Mesothelial cell of epicardium (in vitro differentiated cells): ENCODE measurements at regions not wholly inside any gene's neighbourhood (a gene's known extent, or its start where the extent isn't known, plus 50 kb on each side); places are given as distances from the start of the nearest gene placed in this dataset.
"Not testable (repeated sequence)": the region's sequence is repeated elsewhere in the genome, so short reads cannot be mapped to it uniquely, and the experiment has no call there.

Experiments
- DNase-seq, 2 experiments: peaks; one replicate each; pipeline ENCODE4 v3.0.0; 2021; ENCODE audit warnings: low spot score in 2 of 2; ENCODE audit not compliant: unreplicated experiment in 2 of 2
- H3K27ac Mint-ChIP-seq: 2 replicates; pipeline ENCODE4 v1.8.0; 2021; ENCODE audit warnings: mixed read lengths
- H3K27me3 Mint-ChIP-seq: 2 replicates; pipeline ENCODE4 v1.8.0; 2021; ENCODE audit warnings: low read depth, mixed read lengths
- H3K36me3 Mint-ChIP-seq: 2 replicates; pipeline ENCODE4 v1.8.0; 2021; ENCODE audit warnings: mixed read lengths
- H3K4me1 Mint-ChIP-seq: 2 replicates; pipeline ENCODE4 v1.8.0; 2021; ENCODE audit warnings: mixed read lengths
- H3K4me3 Mint-ChIP-seq: 2 replicates; pipeline ENCODE4 v1.8.0; 2021; ENCODE audit warnings: mild to moderate bottlenecking, moderate library complexity, mixed read lengths
- H3K9me3 Mint-ChIP-seq: 2 replicates; pipeline ENCODE4 v1.8.0; 2021; ENCODE audit warnings: mixed read lengths
- TF ChIP-seq, protein P1 (sequence below): fragments of 200-600 bp; sonication (generic); IDR thresholded peaks from one replicate; pipeline ENCODE4 v1.5.0; 2021; ENCODE audit warnings: antibody characterized with exemption; ENCODE audit not compliant: unreplicated experiment

DNA sequence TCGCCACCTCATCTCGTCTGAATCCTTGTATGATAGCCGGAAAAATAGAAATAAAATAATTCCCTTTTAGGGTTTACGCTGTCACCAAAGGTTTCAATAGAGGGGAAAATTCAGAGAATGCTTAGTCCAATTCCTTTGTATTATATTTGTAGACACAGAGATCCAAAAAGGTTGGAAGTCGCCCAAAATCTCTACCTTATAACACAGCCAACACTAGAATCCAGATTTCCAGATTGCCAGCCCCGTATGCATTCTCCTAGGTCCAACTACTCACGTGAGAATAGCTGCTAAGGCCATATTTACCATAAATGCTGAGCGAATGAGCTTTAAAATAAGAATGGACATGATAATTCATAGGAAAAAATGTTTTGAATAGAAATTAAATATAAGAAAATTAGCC lies 124.5 kb downstream of the KCNK1 start:
- H3K4me1 Mint-ChIP-seq = peaks cover 31% of the 10 kb centered on the region
- no peaks in the 10 kb centered on the region for H3K27me3 Mint-ChIP-seq
- TF ChIP-seq, protein P1, sequence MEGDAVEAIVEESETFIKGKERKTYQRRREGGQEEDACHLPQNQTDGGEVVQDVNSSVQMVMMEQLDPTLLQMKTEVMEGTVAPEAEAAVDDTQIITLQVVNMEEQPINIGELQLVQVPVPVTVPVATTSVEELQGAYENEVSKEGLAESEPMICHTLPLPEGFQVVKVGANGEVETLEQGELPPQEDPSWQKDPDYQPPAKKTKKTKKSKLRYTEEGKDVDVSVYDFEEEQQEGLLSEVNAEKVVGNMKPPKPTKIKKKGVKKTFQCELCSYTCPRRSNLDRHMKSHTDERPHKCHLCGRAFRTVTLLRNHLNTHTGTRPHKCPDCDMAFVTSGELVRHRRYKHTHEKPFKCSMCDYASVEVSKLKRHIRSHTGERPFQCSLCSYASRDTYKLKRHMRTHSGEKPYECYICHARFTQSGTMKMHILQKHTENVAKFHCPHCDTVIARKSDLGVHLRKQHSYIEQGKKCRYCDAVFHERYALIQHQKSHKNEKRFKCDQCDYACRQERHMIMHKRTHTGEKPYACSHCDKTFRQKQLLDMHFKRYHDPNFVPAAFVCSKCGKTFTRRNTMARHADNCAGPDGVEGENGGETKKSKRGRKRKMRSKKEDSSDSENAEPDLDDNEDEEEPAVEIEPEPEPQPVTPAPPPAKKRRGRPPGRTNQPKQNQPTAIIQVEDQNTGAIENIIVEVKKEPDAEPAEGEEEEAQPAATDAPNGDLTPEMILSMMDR = no peak
- no peak overlapping the region for H3K4me3 Mint-ChIP-seq
- no peaks in the 10 kb centered on the region for H3K9me3 Mint-ChIP-seq
- DNase-seq = no peak
- H3K27ac Mint-ChIP-seq = no peak overlapping the region
- H3K36me3 Mint-ChIP-seq = no peaks in the 10 kb centered on the region

DNA sequence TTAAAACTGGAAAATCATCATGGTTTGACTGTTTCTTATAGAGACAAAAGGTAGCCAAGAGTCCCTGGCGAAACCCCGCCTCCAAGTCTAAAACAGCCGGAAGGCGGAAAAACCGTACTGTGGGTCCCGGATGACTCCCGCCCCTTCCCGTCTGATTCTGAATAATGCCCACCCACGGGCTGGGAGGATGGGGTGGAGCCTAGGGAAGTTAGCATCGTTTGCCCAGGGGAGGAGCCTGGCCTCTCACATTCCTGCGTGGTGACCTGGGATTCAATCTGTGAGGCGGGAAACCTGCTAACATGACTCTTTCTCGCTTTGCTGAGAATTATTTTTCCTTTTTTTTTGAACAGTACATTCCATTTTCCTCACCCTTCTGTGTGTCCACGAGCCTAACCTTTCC lies 124.9 kb downstream of the KCNK1 start:
- Mint-ChIP-seq H3K4me3 (no peak overlapping the region), H3K36me3 (no peaks in the 10 kb centered on the region), H3K9me3 (no peaks in the 10 kb centered on the region), H3K27me3 (no peaks in the 10 kb centered on the region), H3K4me1 (peaks cover 29% of the 10 kb centered on the region), H3K27ac (no peak overlapping the region)
- no peak for DNase-seq
- TF ChIP-seq, protein P1 = no peak

DNA sequence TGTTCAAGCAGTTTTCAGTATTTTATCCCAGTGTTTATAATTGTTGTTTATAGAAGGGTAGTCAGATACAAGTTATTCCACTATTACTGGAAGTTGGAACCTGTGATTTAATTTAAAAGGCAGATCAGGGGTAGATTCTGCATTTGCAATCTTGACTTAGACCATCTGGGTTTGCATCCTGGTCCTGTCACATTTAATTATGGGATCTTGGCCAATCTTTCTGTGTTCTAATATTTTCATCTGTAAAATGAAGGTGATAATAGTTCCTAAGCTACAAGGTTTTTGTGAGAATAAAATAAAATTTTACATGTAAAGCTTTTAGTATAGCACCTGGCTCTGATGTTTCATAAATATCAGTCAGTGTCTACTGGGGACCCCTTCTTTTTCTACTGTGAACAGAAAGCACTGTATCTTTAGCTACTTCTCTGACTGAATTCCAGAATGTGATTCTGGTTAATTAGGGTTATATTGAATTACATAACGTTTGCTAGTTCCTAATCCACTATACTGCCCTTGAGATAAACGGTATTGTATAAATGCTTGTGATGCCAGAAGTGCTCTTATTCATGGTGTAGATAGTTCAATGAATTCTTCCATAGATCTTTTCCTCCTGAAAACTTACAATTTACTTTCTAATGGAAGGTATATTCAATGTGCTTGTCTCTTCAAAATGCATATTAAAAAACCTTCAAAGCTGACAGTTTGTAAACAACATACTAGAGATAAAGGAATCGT lies 131.0 kb downstream of the KCNK1 start:
- peaks cover 12% of the 10 kb centered on the region for H3K4me1 Mint-ChIP-seq

GRCh38 chr1:233750139-233750538 lies 136.2 kb downstream of the KCNK1 start:
- H3K9me3 Mint-ChIP-seq = no peaks in the 10 kb centered on the region
- H3K27me3 Mint-ChIP-seq = peaks cover 2% of the 10 kb centered on the region
- no peak for DNase-seq
- H3K4me3 Mint-ChIP-seq = no peak overlapping the region
- H3K4me1 Mint-ChIP-seq = peaks cover 9% of the 10 kb centered on the region
- no peak overlapping the region for H3K27ac Mint-ChIP-seq
- no peaks in the 10 kb centered on the region for H3K36me3 Mint-ChIP-seq
- TF ChIP-seq, protein P1 = no peak

More for the DNA sequence above, 131.0 kb downstream of the KCNK1 start:
- H3K27ac Mint-ChIP-seq = no peak overlapping the region
- H3K9me3 Mint-ChIP-seq = no peaks in the 10 kb centered on the region
- DNase-seq = no peak
- H3K4me3 Mint-ChIP-seq = no peak overlapping the region
- no peaks in the 10 kb centered on the region for H3K27me3 Mint-ChIP-seq
- TF ChIP-seq, protein P1 = no peak
- H3K36me3 Mint-ChIP-seq = no peaks in the 10 kb centered on the region

GRCh38 chr1:233759665-233760064 lies 144.8 kb upstream of the SLC35F3 start:
- Mint-ChIP-seq H3K9me3 (no peaks in the 10 kb centered on the region), H3K4me3 (no peak overlapping the region), H3K27ac (no peak overlapping the region), H3K27me3 (peaks cover 40% of the 10 kb centered on the region), H3K4me1 (no peaks in the 10 kb centered on the region), H3K36me3 (no peaks in the 10 kb centered on the region)
- TF ChIP-seq, protein P1 = no peak
- no peak for DNase-seq

DNA sequence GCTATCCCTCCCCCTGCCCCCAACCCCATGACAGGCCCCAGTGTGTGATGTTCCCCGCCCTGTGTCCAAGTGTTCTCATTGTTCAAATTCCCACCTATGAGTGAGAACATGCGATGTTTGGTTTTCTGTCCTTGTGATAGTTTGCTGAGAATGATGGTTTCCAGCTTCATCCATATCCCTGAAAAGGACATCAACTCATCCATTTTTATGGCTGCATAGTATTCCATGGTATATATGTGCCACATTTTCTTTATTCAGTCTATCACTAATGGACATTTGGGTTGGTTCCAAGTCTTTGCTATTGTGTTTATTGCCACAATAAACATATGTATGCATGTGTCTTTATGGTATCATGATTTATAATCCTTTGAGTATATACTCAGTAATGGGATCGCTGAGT lies 140.2 kb upstream of the SLC35F3 start:
- H3K27ac Mint-ChIP-seq, DNase-seq, H3K4me1 Mint-ChIP-seq, H3K36me3 Mint-ChIP-seq, H3K4me3 Mint-ChIP-seq: not testable (repeated sequence)
- peaks cover 21% of the 10 kb centered on the region for H3K9me3 Mint-ChIP-seq
- peaks cover 30% of the 10 kb centered on the region for H3K27me3 Mint-ChIP-seq
